Keratinocyte (primary cell): ENCODE measurements at regions not wholly inside any gene's neighbourhood (a gene's known extent, or its start where the extent isn't known, plus 50 kb on each side); places are given as distances from the start of the nearest gene placed in this dataset.

Experiments used
- DNase-seq: peaks from one replicate; pipeline ENCODE4 v3.0.0-alpha.2; 2011; ENCODE audit warnings: low read depth, missing footprints, low spot score
- FAIRE-seq: peaks from 2 replicates; lab custom pipeline; 2011; peaks lifted over from hg19 to GRCh38; lab: Jason Lieb, UNC
- H2AFZ ChIP-seq: 2 replicates; pipeline ENCODE4 v1.6.0; 2012; ENCODE audit warnings: low read length, control low read depth, inconsistent platforms; ENCODE audit not compliant: control insufficient read depth
- H3K27ac ChIP-seq: 2 replicates; pipeline ENCODE4 v1.5.1; 2011; ENCODE audit warnings: low read length; ENCODE audit not compliant: control insufficient read depth, insufficient read depth
- H3K27me3 ChIP-seq: 3 replicates; pipeline ENCODE4 v1.6.0; 2011; ENCODE audit warnings: low read length; ENCODE audit not compliant: control insufficient read depth, insufficient read depth; ENCODE audit errors: extremely low read depth
- H3K36me3 ChIP-seq, 2 experiments: 2 replicates in 1 of 2; 3 replicates in 1 of 2; pipeline ENCODE4 v1.5.1; 2011; ENCODE audit warnings: low read length in 2 of 2, mild to moderate bottlenecking in 1 of 2; ENCODE audit not compliant: control insufficient read depth in 2 of 2, insufficient read depth in 2 of 2; ENCODE audit errors: extremely low read depth in 1 of 2
- H3K4me1 ChIP-seq: 3 replicates; pipeline ENCODE4 v1.5.1; 2011; ENCODE audit warnings: low read length; ENCODE audit not compliant: control insufficient read depth, insufficient read depth; ENCODE audit errors: extremely low read depth
- H3K4me2 ChIP-seq: 3 replicates; pipeline ENCODE4 v1.6.0; 2011; ENCODE audit warnings: low read depth, low read length; ENCODE audit not compliant: control insufficient read depth, insufficient read depth; ENCODE audit errors: extremely low read depth
- H3K4me3 ChIP-seq, 3 experiments: fragments of 200-600 bp in 1 of 3; sonication (generic) in 1 of 3; 2 replicates in 2 of 3; 3 replicates in 1 of 3; pipeline ENCODE4 v1.5.1; 2011 to 2016; ENCODE audit warnings: low read length in 3 of 3, mild to moderate bottlenecking in 3 of 3, control low read depth in 2 of 3, inconsistent platforms in 1 of 3, low read depth in 1 of 3, mixed read lengths in 1 of 3, mixed run types in 1 of 3, moderate library complexity in 1 of 3; ENCODE audit not compliant: control insufficient read depth in 2 of 3, insufficient read depth in 2 of 3; ENCODE audit errors: extremely low read depth in 1 of 3
- H3K79me2 ChIP-seq: 2 replicates; pipeline ENCODE4 v1.6.0; 2012; ENCODE audit warnings: low read length; ENCODE audit not compliant: control insufficient read depth, insufficient read depth
- H3K9ac ChIP-seq: 3 replicates; pipeline ENCODE4 v1.6.0; 2011; ENCODE audit warnings: low read length; ENCODE audit not compliant: control insufficient read depth, insufficient read depth; ENCODE audit errors: extremely low read depth
- H3K9me1 ChIP-seq: 3 replicates; pipeline ENCODE4 v1.6.0; 2011; ENCODE audit warnings: low read length; ENCODE audit not compliant: control insufficient read depth, insufficient read depth; ENCODE audit errors: extremely low read depth
- H3K9me3 ChIP-seq: 2 replicates; pipeline ENCODE4 v1.5.1; 2012; ENCODE audit warnings: low read depth, low read length; ENCODE audit not compliant: control insufficient read depth
- H4K20me1 ChIP-seq: 3 replicates; pipeline ENCODE4 v1.6.0; 2011; ENCODE audit warnings: low read length; ENCODE audit not compliant: control insufficient read depth, insufficient read depth; ENCODE audit errors: extremely low read depth
- CTCF ChIP-seq, 3 experiments: IDR thresholded peaks in 1 of 3; conservative IDR thresholded peaks in 1 of 3; optimal IDR thresholded peaks in 1 of 3; 2 replicates in 2 of 3; 3 replicates in 1 of 3; pipeline versions ENCODE3 to v1.5.1; 2011; ENCODE audit warnings: low read length in 3 of 3, mild to moderate bottlenecking in 3 of 3, moderate library complexity in 2 of 3, control low read depth in 1 of 3, inconsistent platforms in 1 of 3; ENCODE audit not compliant: insufficient read depth in 2 of 3; ENCODE audit errors: extremely low read depth in 1 of 3
- EZH2 ChIP-seq: IDR thresholded peaks from one replicate; pipeline ENCODE4 v1.6.1; 2012; ENCODE audit warnings: inconsistent platforms, mild to moderate bottlenecking, low read length, moderate library complexity
- dilution Hi-C: fragments of 300-500 bp; cut with MboI; formaldehyde crosslinking; loops from one replicate; pipeline ENCODE4 v1.7.0; 2020; ENCODE audit warnings: low sequenced_read_pairs; ENCODE audit not compliant: extremely low pct_ligation_motif_present

DNA sequence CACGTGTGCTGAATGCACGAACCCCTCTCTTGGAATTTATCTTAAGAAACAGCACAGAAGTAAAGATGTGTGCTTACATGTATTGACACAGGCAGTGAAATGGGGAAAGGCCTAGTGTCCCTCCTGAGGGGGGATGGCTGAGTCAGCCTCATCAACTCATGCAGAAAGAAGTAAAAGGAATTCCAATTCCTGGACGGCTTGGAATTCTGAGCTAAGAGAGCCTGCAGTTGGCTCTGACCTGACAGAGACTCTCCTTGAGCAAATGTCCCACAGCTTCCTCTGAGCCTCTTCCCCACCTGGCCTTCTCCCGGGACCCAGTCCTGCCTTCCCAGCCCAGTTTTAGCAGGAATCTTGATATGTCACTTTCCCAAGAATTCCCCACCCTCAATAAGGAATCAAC is 542.4 kb upstream of the ADARB2 start:
- dilution Hi-C loops: no loop called here
- FAIRE-seq: no peak
- Histone ChIP-seq H3K4me1 (no peaks in the 10 kb centered on the region), H3K9me3 (no peaks in the 10 kb centered on the region), H3K4me2 (no peak overlapping the region), H3K27me3 (no peaks in the 10 kb centered on the region), H3K27ac (no peak overlapping the region), H3K9ac (no peak overlapping the region), H3K9me1 (no peaks in the 10 kb centered on the region), H2AFZ (no peak overlapping the region), H3K4me3 (no peak overlapping the region), H3K79me2 (no peaks in the 10 kb centered on the region), H4K20me1 (no peaks in the 10 kb centered on the region), H3K36me3 (no peaks in the 10 kb centered on the region)
- TF ChIP-seq CTCF (optimal IDR thresholded peaks at IDR 0.05 in 1 of 3, IDR thresholded peaks at IDR 0.05 in 1 of 3, conservative IDR thresholded peaks at IDR 0.05 in 1 of 3; ENCODE audit: extremely low read depth in 1 of 3, insufficient read depth in 2 of 3, low read length in 3 of 3): no peak
- no peak for TF ChIP-seq EZH2
- DNase-seq: no peak

- Histone ChIP-seq H4K20me1 (no peaks in the 10 kb centered on the region), H2AFZ (no peak overlapping the region), H3K9ac (no peak overlapping the region), H3K4me3 (no peak overlapping the region), H3K27me3 (no peaks in the 10 kb centered on the region), H3K4me1 (no peaks in the 10 kb centered on the region), H3K9me3 (no peaks in the 10 kb centered on the region), H3K4me2 (no peak overlapping the region), H3K79me2 (no peaks in the 10 kb centered on the region), H3K27ac (no peak overlapping the region), H3K9me1 (no peaks in the 10 kb centered on the region), H3K36me3 (no peaks in the 10 kb centered on the region)
- FAIRE-seq (no peak), DNase-seq (no peak)
- dilution Hi-C loops: no loop called here
- TF ChIP-seq CTCF (optimal IDR thresholded peaks at IDR 0.05 in 1 of 3, IDR thresholded peaks at IDR 0.05 in 1 of 3, conservative IDR thresholded peaks at IDR 0.05 in 1 of 3; ENCODE audit: extremely low read depth in 1 of 3, insufficient read depth in 2 of 3, low read length in 3 of 3) (no peak), EZH2 (no peak)
These were observed 541.0 kb upstream of the ADARB2 start for GRCh38 chr10:2278363-2278762.
